ENCODE measurements at regions not wholly inside any gene's neighbourhood (a gene's known extent, or its start where the extent isn't known, plus 50 kb on each side); places are given as distances from the start of the nearest gene placed in this dataset.

- TF ChIP-seq SREBF1 (IDR thresholded peaks at IDR 0.05; ENCODE audit: borderline replicate concordance, low read depth, low read length) (no peak), PRMT5 (CRISPR knock-in tag; IDR thresholded peaks at IDR 0.05) (no peak), CBX2 (IDR thresholded peaks at IDR 0.05; ENCODE audit: insufficient read depth, low read length, poor library complexity, severe bottlenecking) (no peak), SNRNP70 (optimal IDR thresholded peaks at IDR 0.05; ENCODE audit: low read depth, low read length) (no peak), STAT5B (CRISPR knock-in tag; IDR thresholded peaks at IDR 0.05) (no peak), POLR2B (IDR thresholded peaks at IDR 0.05; ENCODE audit: low read depth, partially characterized antibody) (no peak), FOXJ3 (CRISPR knock-in tag; IDR thresholded peaks at IDR 0.05) (no peak)
- TF ChIP-seq, protein P1, sequence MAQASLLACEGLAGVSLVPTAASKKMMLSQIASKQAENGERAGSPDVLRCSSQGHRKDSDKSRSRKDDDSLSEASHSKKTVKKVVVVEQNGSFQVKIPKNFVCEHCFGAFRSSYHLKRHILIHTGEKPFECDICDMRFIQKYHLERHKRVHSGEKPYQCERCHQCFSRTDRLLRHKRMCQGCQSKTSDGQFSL (CRISPR knock-in tag; IDR thresholded peaks at IDR 0.05), result no peak
- TF ChIP-seq, protein P1 (tag; IDR thresholded peaks at IDR 0.05), result no peak
These were observed 493.8 kb upstream of the CHRM3 start (continued) for GRCh38 chr1:238892612-238893011.

GRCh38 chr1:238861342-238862066 lies 524.9 kb upstream of the CHRM3 start:
- POLR2A ChIA-PET, result interaction anchor here (1.0 kb wide), 1 partner anchor 13 kb away, joined by 3 read pairs; no protein-coding TSS in a partner anchor
- no peaks in the 10 kb centered on the region for H3K79me2 ChIP-seq (ENCODE audit: control insufficient read depth, insufficient read depth, low read length)
- ATAC-seq (no peak), DNase-seq (ENCODE audit: extremely low read depth in 1 of 4, low spot score in 3 of 4) (no peak), FAIRE-seq (no peak)
- H4K20me1 ChIP-seq (replicated peaks; ENCODE audit: control insufficient read depth, insufficient read depth, low read length), result no peaks in the 10 kb centered on the region
- no peak overlapping the region for H3K4me2 ChIP-seq (ENCODE audit: insufficient read depth, low read length)
- in situ Hi-C loops (cut with MboI) (no loop called here), intact Hi-C loops (cut with micrococcal nuclease) (no loop called here)
- H3K27ac ChIP-seq (ENCODE audit: extremely low read depth, low read depth, low read length), result no peak overlapping the region
- no peaks in the 10 kb centered on the region for H3K9me1 ChIP-seq (ENCODE audit: control insufficient read depth, insufficient read depth, low read length)
- 3% methylated on average over 8 of the region's 8 CpGs for WGBS (ENCODE audit: insufficient coverage, low coverage, missing lambda C conversion rate)
- no peak overlapping the region for H3K4me3 ChIP-seq
- CTCF ChIA-PET (ENCODE audit: low intra/inter-chr PET ratio), result no interaction called here
- H3K36me3 ChIP-seq (ENCODE audit: control insufficient read depth, insufficient read depth, low read length), result no peaks in the 10 kb centered on the region
- H3K4me1 ChIP-seq (replicated peaks in 1 of 2; ENCODE audit: control insufficient read depth in 2 of 2, insufficient read depth in 2 of 2, low read length in 2 of 2), result no peaks in the 10 kb centered on the region
- BruUV-seq (replicated peaks), result no TSS peak
- H3K27me3 ChIP-seq (ENCODE audit: control insufficient read depth in 2 of 2, insufficient read depth in 2 of 2, low read length in 2 of 2), result no peaks in the 10 kb centered on the region
- H2AFZ ChIP-seq (ENCODE audit: low read depth, low read length), result no peak overlapping the region
- no peaks in the 10 kb centered on the region; the same call in 1 of the 2 replicates for H3K9me3 ChIP-seq (replicated peaks; ENCODE audit: control insufficient read depth, insufficient read depth, low read depth, low read length)
- no peak overlapping the region for H3K9ac ChIP-seq (ENCODE audit: insufficient read depth in 1 of 2, low read depth in 2 of 2, low read length in 2 of 2)
- TF ChIP-seq SREBF1 (IDR thresholded peaks at IDR 0.05; ENCODE audit: borderline replicate concordance, low read depth, low read length), result no peak
- TF ChIP-seq NRF1 (conservative IDR thresholded peaks at IDR 0.05 in 1 of 2, IDR thresholded peaks at IDR 0.05 in 1 of 2), result no peak
- no peak for TF ChIP-seq SMARCB1 (IDR thresholded peaks at IDR 0.05; ENCODE audit: insufficient read length, low read depth)
- TF ChIP-seq MTF1 (CRISPR knock-in tag; IDR thresholded peaks at IDR 0.05; ENCODE audit: borderline replicate concordance), result no peak
- TF ChIP-seq ZNF512 (tag; IDR thresholded peaks at IDR 0.05), result no peak
- TF ChIP-seq L3MBTL2 (IDR thresholded peaks at IDR 0.05), result no peak
- no peak for TF ChIP-seq SMARCE1 (IDR thresholded peaks at IDR 0.05)
- TF ChIP-seq GTF2A2 (tag; IDR thresholded peaks at IDR 0.05), result no peak
- TF ChIP-seq NCOA1 (IDR thresholded peaks at IDR 0.05; ENCODE audit: low read depth), result no peak
- no peak for TF ChIP-seq NR2C2 (CRISPR knock-in tag; IDR thresholded peaks at IDR 0.05)
- TF ChIP-seq NR2C2 (tag; IDR thresholded peaks at IDR 0.05), result no peak
- TF ChIP-seq HSF4 (CRISPR knock-in tag; IDR thresholded peaks at IDR 0.05; ENCODE audit: borderline replicate concordance), result no peak
- TF ChIP-seq NFE2 (IDR thresholded peaks at IDR 0.05; ENCODE audit: low read depth), result no peak
- no peak for TF ChIP-seq ZNF668 (CRISPR knock-in tag; IDR thresholded peaks at IDR 0.05)

Data from K562 (cell line).